Activated CD8-positive, alpha-beta memory T cell treated with anti-CD3 and anti-CD28 coated beads, Interleukin-2, amount 50 U/mL, for 24 hours (primary cell): ENCODE measurements at regions not wholly inside any gene's neighbourhood (a gene's known extent, or its start where the extent isn't known, plus 50 kb on each side); places are given as distances from the start of the nearest gene placed in this dataset.
"Not testable (repeated sequence)": the region's sequence is repeated elsewhere in the genome, so short reads cannot be mapped to it uniquely, and the experiment has no call there.

Experiments
- DNase-seq: peaks from one replicate; pipeline ENCODE4 v3.0.0-alpha.2; 2020; ENCODE audit errors: extremely low read depth

DNA sequence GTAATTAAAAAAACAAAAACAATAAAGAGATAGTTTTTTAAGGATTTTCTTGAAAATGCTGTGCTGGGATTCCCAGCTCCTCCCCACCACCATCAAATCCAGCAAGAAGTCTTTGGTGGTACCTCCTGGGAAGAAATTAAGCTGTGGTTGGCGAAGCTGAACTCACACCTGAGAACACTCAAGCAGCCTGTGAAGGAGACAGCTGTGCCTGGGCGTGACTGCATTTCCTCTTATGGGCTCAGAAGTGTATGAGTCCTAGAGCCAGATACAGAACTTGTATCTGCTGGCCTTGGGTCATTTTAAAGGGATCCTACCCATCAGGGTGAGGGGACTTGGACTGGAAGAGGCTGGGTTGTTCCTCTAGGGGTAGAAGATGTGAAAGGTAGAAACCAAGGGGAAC is 561.2 kb upstream of the SGCD start:
- DNase-seq, result no peak

DNA sequence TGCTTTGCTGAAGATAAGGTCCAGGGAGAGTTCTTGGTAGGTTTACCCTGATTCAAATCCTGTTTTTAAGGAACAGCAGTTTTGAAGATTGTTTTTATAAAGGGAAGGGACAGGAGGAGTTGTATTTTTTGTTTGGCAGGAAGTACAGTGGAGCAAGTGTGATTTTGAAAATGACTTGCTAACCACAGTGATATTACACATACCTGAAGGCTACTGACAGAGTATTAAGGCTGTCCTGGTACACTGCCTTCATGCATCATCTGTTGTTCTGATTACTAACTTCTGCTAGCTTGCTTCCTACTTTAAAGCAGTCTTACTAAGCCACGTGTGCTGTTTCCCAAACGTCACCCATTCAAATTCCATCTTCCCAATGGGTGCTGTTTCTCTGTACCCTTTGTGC is 559.5 kb upstream of the SGCD start:
- DNase-seq, result no peak

DNA sequence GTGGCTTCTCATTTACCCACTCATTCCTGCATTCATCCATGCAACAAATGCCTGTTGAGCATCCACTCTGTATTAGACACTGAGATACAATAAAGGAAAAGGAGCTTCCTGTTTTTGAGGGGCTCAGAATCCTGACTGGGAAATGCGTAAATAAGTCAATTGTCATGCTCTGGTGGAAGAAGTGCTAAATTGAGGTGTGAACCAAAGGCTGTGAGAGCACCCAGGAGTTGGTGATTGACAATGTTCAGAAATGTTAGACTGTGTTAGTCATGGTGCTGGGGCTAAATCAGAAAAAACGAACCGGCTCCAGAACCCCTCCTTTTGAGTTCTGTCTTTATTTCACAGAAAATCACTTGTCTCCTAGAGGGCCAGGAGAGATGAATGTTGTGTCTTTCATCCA is 558.6 kb upstream of the SGCD start:
- DNase-seq, result no peak

DNA sequence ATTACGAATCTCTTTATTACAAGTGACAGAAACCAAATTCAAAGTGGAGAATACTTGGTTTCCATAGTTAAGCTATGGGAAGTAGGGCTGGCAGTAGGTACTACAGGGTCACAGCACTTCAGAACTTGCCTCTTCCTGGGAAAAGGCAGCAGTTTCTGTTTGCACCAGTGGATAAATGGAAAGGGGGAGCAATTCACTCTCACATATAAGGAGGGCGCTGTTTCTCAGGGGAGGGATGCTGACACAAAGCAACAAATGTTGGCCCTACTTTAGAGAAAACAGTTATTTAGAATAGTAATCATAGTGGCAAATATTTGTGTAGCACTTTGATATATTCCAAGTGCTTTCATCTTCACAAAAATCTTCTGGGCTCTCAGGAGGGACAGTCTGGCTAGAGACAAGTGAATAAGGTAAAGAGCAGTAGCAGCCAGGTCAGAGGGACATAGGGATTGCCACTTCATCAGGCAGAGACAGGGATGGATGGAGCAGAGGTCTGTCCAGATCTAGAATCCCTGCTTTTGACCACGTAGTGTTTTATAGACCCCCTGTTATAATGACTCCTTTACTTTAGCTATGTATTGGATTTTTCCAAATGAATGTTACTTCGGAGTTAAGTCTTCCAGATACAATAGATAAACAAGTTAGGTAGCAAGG is 554.8 kb upstream of the SGCD start:
- DNase-seq, result no peak

- DNase-seq, result no peak
These were observed 553.3 kb upstream of the SGCD start for GRCh38 chr5:155773680-155774079.

DNA sequence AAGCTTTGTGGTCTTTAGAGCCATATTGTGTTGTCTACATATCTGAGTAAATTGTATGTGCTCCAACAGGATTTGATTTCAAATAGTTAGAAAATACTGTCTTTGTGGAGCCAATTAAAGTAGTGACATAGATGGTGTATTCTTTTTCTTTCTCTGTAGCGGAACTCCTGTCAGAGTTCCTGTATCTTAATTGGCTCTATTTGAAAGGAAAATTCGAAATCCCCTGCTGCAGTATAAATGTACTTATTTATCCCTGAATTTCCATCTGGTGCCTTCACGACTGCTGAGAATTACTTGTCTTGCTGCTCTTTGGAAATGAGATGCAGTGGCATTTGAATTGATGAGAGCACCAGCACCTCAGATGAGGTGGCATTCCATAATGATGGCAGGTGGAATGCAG is 546.7 kb upstream of the SGCD start:
- no peak for DNase-seq

DNA sequence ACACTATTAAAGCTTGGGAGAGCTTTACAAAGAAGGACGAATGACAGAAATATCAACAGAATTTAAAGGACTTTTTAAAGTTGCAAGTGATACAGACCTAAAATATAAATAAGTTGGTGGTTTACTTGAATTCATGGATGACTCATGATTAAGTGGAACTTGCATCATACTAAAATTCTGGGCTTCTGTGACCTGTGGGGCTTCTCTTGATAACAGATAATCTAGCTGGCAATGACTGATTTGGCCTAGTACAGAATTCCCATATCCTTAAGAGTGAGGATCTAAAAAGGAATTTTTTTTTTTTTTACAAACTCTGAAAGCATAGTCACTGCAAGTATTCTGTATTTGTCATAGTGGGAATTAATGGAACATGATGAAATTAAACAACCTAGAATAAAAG is 543.7 kb upstream of the SGCD start:
- DNase-seq, result no peak

GRCh38 chr5:155783791-155784190 is 543.2 kb upstream of the SGCD start:
- DNase-seq, result no peak

DNA sequence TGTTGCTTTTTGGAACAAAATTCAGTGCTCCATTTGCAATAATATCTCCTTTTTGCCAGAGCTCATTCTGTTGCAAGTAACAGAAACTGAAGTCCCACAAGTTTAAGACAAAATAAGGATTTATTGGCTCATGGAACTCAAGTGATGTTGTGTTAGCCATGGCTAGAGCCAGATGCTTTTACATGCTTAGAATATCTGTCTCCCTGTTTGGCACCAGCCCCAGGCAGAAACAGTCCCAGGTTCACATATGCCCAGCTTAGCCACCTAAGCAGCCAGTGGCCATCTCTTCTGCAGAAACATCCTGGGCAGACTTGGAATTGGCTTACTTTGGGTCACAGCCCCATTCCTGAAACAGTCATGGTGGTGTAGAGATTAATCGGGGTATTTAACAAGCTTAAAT is 540.9 kb upstream of the SGCD start:
- DNase-seq, result no peak

- no peak for DNase-seq
These were observed 534.1 kb upstream of the SGCD start for GRCh38 chr5:155792873-155793272.

DNA sequence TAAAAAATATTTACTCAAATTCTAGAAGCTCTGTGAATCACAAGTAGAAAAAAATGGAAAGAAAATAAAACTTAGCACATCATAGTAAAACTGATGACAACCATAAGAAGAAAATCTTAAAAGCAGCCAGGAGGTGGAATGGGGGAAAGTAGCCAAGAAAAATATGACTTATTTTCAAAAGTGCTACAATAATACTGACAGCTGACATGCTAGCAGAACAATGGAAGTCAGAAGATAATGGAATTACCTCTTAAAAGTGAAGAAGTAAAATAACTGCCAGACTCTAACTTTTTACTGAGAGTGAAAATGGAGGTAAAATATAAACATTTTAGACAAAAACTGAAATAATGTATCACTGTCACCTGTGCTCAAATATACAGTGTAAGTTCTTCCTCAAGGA is 532.2 kb upstream of the SGCD start:
- no peak for DNase-seq

DNA sequence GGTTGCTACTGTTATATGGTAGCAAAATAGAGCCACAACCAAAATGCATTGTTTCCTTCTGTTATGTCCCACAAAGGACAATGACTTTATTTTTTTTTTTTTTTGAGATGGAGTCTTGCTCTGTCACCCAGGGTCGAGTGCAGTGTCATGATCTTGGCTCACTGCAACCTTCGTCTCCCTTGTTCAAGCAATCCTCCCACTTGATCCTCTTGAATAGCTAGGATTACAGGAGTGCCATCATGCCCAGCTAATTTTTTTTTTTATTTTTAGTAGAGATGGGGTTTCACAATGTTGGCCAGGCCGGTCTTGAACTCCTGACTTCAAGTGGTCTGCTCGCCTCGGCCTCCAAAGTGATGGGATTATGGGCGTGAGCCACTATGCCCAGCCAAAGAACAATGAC is 527.7 kb upstream of the SGCD start:
- DNase-seq, result no peak

GRCh38 chr5:155807884-155808576 is 518.9 kb upstream of the SGCD start:
- DNase-seq, result no peak

- no peak for DNase-seq
These were observed 511.7 kb upstream of the SGCD start for GRCh38 chr5:155815248-155815647.

DNA sequence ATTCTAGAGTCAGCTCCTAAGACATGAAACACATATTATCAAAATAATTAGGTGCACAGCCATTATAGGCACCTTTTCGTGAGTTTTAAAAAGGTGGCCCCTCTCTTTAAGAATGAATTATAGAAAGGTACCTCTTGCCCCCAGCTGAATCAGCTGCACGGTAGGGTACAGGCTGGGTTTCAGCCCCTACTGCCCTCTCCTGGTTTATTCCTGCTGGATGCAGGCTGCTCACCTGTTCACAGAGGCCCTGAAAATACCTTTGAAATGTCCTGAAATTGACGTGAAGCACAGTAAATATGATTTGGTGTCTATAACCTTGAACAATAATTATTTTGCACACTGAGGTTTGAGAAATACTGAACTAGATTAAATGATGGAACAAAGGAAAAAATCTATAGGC is 504.8 kb upstream of the SGCD start:
- DNase-seq, result no peak

- no peak for DNase-seq
These were observed 500.1 kb upstream of the SGCD start for GRCh38 chr5:155826611-155827507.

- DNase-seq, result not testable (repeated sequence)
These were observed 499.5 kb upstream of the SGCD start for GRCh38 chr5:155827508-155827815.

DNA sequence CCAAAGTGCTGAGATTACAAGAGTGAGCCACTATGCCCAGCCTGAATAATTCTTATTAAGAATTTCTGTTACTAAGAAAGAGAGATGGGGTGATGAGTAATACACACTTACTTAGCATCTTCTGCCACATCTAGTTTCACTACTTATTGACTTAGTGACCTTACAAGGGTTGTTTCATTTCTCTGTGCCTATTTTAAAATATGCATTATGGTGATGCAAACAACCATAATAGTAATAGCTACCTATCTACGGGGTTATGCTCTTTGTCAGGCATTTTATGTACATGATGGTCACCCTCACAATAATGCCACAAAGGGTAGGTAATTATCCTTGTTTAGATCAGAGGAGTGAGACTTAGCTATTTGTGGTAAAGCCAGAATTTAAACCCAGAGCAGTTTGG is 499.0 kb upstream of the SGCD start:
- no peak for DNase-seq

GRCh38 chr5:155831491-155831890 is 495.5 kb upstream of the SGCD start:
- DNase-seq, result no peak

GRCh38 chr5:155833287-155833686 is 493.7 kb upstream of the SGCD start:
- no peak for DNase-seq

GRCh38 chr5:155834271-155834975 is 492.5 kb upstream of the SGCD start:
- DNase-seq, result no peak

DNA sequence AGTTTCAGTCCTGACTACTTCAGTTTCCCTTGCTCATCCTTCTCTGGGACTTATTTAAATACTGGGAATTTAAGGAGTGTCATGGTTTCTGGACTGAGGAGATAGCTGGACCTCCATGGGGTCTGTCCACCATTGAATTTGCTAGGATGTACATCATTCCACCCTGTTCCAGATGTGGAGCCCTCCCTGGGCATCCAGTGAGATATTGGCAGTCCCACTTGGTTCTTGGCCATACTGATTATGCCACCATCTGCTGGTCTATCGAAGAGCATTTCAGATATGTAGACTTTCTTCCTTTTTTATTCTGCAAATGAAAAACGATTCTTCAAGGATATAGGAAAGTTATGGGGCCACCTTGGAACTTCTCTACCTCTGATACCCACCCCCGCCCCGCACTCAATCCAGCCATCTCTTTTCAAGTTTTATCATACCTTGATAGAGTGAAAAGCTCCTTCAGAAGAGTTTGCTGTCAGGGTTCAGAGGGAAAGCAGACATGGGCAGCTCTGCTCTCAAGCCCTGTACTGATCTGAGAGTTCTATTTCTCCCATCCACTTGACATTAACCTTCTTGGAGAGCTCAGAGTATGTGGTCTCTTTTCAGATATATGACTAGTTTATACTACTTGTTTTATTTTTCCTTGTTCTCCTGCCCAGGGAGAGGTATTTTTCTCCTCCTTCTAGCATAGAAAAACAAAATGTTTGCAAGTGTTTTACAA is 490.7 kb upstream of the SGCD start:
- DNase-seq, result no peak
